Mesenchymal stem cell (in vitro differentiated cells and primary cell): ENCODE measurements at regions not wholly inside any gene's neighbourhood (a gene's known extent, or its start where the extent isn't known, plus 50 kb on each side); places are given as distances from the start of the nearest gene placed in this dataset.
"Not testable (repeated sequence)": the region's sequence is repeated elsewhere in the genome, so short reads cannot be mapped to it uniquely, and the experiment has no call there.

Experiments used
- DNase-seq: peaks from one replicate; pipeline ENCODE4 v3.0.0-alpha.2; 2013
- H2AFZ ChIP-seq: one replicate; pipeline ENCODE4 v1.6.1; 2013; ENCODE audit warnings: low read depth, mild to moderate bottlenecking, control low read depth, inconsistent platforms, low read length, moderate library complexity
- H2AK5ac ChIP-seq: 2 replicates; pipeline ENCODE4 v1.6.1; 2013; ENCODE audit warnings: low read length, moderate library complexity, mild to moderate bottlenecking, inconsistent platforms; ENCODE audit not compliant: severe bottlenecking
- H2BK120ac ChIP-seq: one replicate; pipeline ENCODE4 v1.6.1; 2013; ENCODE audit warnings: low read depth, mild to moderate bottlenecking, inconsistent platforms, low read length, moderate library complexity
- H2BK12ac ChIP-seq, 2 experiments: one replicate each; pipeline ENCODE4 v1.6.1; 2013; ENCODE audit warnings: inconsistent platforms in 2 of 2, low read length in 2 of 2, mild to moderate bottlenecking in 2 of 2, moderate library complexity in 2 of 2, control low read depth in 1 of 2
- H2BK15ac ChIP-seq: one replicate; pipeline ENCODE4 v1.6.1; 2013; ENCODE audit warnings: mild to moderate bottlenecking, low read depth, inconsistent platforms; ENCODE audit not compliant: poor library complexity, severe bottlenecking
- H2BK5ac ChIP-seq: 2 replicates; pipeline ENCODE4 v1.6.1; 2013; ENCODE audit warnings: low read depth, mild to moderate bottlenecking, low read length, control low read depth, inconsistent platforms; ENCODE audit not compliant: poor library complexity, severe bottlenecking
- H3K14ac ChIP-seq, 2 experiments: one replicate each; pipeline ENCODE4 v1.6.1; 2013; ENCODE audit warnings: inconsistent platforms in 2 of 2, low read length in 2 of 2, control low read depth in 1 of 2, mild to moderate bottlenecking in 1 of 2, moderate library complexity in 1 of 2
- H3K18ac ChIP-seq, 2 experiments: one replicate each; pipeline ENCODE4 v1.6.1; 2013; ENCODE audit warnings: inconsistent platforms in 2 of 2, low read length in 2 of 2, control low read depth in 1 of 2, low read depth in 1 of 2, mild to moderate bottlenecking in 1 of 2
- H3K23ac ChIP-seq, 2 experiments: one replicate each; pipeline ENCODE4 v1.6.1; 2013; ENCODE audit warnings: inconsistent platforms in 2 of 2, low read length in 2 of 2, mild to moderate bottlenecking in 2 of 2, moderate library complexity in 2 of 2, control low read depth in 1 of 2
- H3K27ac ChIP-seq: 2 replicates; pipeline ENCODE4 v1.5.1; 2013; ENCODE audit warnings: mild to moderate bottlenecking, moderate library complexity, low read length, control low read depth, inconsistent platforms; ENCODE audit not compliant: poor library complexity, severe bottlenecking
- H3K27me3 ChIP-seq, 2 experiments: 2 replicates each; pipeline versions ENCODE4 v1.6.1 to v1.7.0; 2013; ENCODE audit warnings: low read length in 2 of 2, mild to moderate bottlenecking in 2 of 2, moderate library complexity in 2 of 2, control low read depth in 1 of 2, inconsistent platforms in 1 of 2; ENCODE audit not compliant: control insufficient read depth in 1 of 2, insufficient read depth in 1 of 2
- H3K36me3 ChIP-seq, 2 experiments: 2 replicates each; pipeline versions ENCODE4 v1.6.1 to v1.7.0; 2013; ENCODE audit warnings: low read length in 2 of 2, control low read depth in 1 of 2, inconsistent platforms in 1 of 2, low read depth in 1 of 2, mild to moderate bottlenecking in 1 of 2; ENCODE audit not compliant: insufficient read depth in 2 of 2, control insufficient read depth in 1 of 2
- H3K4ac ChIP-seq, 2 experiments: one replicate each; pipeline ENCODE4 v1.6.1; 2013; ENCODE audit warnings: inconsistent platforms in 2 of 2, low read length in 2 of 2, mild to moderate bottlenecking in 2 of 2, moderate library complexity in 2 of 2, control low read depth in 1 of 2, low read depth in 1 of 2
- H3K4me1 ChIP-seq: 2 replicates; pipeline ENCODE4 v1.6.1; 2013; ENCODE audit warnings: low read depth, low read length, control low read depth; ENCODE audit not compliant: control insufficient read depth, insufficient read depth
- H3K4me2 ChIP-seq: 2 replicates; pipeline ENCODE4 v1.6.1; 2013; ENCODE audit warnings: low read length, mild to moderate bottlenecking, inconsistent platforms; ENCODE audit not compliant: poor library complexity, severe bottlenecking
- H3K4me3 ChIP-seq, 2 experiments: 2 replicates each; pipeline versions ENCODE4 v1.5.1 to v1.7.0; 2013; ENCODE audit warnings: low read length in 2 of 2, mild to moderate bottlenecking in 2 of 2, control low read depth in 1 of 2, low read depth in 1 of 2; ENCODE audit not compliant: insufficient read depth in 1 of 2
- H3K79me1 ChIP-seq: replicated peaks from 2 replicates; pipeline ENCODE4 v1.6.1; 2013; ENCODE audit warnings: mild to moderate bottlenecking, control low read depth, low read length, inconsistent platforms; ENCODE audit not compliant: poor library complexity, severe bottlenecking
- H3K9ac ChIP-seq: 2 replicates; pipeline ENCODE4 v1.7.0; 2013; ENCODE audit warnings: mild to moderate bottlenecking, low read length, moderate library complexity
- H3K9me3 ChIP-seq: 2 replicates; pipeline ENCODE4 v1.7.0; 2013; ENCODE audit warnings: mild to moderate bottlenecking, low read length; ENCODE audit not compliant: control insufficient read depth
- H4K8ac ChIP-seq: one replicate; pipeline ENCODE4 v1.6.1; 2013; ENCODE audit warnings: inconsistent platforms, mild to moderate bottlenecking, low read length, moderate library complexity
- H4K91ac ChIP-seq: one replicate; pipeline ENCODE4 v1.6.1; 2013; ENCODE audit warnings: mild to moderate bottlenecking, low read length, inconsistent platforms
- WGBS: methylation state at CpG from one replicate; pipeline ENCODE4 v1.1.7; 2013; ENCODE audit warnings: mixed read lengths; 5-methylcytosine and 5-hydroxymethylcytosine counted together

DNA sequence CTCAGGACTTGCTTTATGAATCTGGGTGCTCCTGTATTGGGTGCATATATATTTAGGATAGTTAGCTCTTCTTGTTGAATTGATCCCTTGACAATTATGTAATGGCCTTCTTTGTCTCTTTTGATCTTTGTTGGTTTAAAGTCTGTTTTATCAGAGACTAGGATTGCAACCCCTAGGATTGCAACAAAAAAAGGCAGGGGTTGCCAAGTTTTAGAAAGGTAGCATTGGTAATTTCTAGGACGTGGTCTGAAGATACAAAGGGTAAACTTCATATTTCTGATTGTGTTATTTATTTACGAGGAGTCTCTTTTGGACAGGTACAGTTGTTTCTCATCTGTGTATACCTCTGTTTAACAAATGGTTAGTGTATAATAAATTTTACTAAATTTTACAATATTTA, 433.7 kb downstream of the BTG1 start:
- H3K27ac ChIP-seq, H3K4me3 ChIP-seq, H2BK15ac ChIP-seq, H3K4ac ChIP-seq, DNase-seq, H2BK5ac ChIP-seq, H3K27me3 ChIP-seq, H3K4me1 ChIP-seq, H2AFZ ChIP-seq, H3K14ac ChIP-seq, H3K9me3 ChIP-seq, H3K23ac ChIP-seq, H3K4me2 ChIP-seq, H2AK5ac ChIP-seq, H2BK12ac ChIP-seq, H4K8ac ChIP-seq, H3K36me3 ChIP-seq, H4K91ac ChIP-seq, H2BK120ac ChIP-seq, H3K9ac ChIP-seq, H3K79me1 ChIP-seq, H3K18ac ChIP-seq: not testable (repeated sequence)
- WGBS: 70% methylated on average over 1 of the region's 2 CpGs

DNA sequence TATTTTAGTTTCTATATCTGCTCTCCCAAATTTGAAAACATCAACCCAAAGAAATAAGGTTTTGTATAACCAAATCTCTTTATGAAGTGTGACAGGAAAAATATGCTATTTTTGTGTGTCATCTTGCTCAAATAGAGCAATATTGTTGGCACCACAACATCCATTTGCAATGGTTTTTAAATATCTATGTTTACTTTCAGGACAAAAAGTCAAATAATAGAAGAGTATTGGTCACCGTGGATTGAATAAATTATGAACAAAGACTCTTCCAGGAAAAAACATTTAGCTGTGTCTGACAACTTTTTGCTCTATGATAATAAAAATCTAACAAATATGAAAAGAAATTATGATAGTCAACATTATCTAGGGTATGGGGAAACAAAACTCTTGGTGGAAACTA, 439.2 kb downstream of the BTG1 start:
- Histone ChIP-seq H3K9me3 (no peaks in the 10 kb centered on the region), H3K4me1 (no peaks in the 10 kb centered on the region), H2BK120ac (no peak overlapping the region), H3K4ac (no peak overlapping the region), H2AFZ (no peak overlapping the region), H3K9ac (no peak overlapping the region), H3K27me3 (no peaks in the 10 kb centered on the region), H3K18ac (no peak overlapping the region), H3K23ac (no peak overlapping the region), H3K14ac (no peak overlapping the region), H4K8ac (no peak overlapping the region), H3K36me3 (no peaks in the 10 kb centered on the region), H2AK5ac (no peak overlapping the region), H4K91ac (no peak overlapping the region), H3K4me3 (no peak overlapping the region), H2BK5ac (no peak overlapping the region), H2BK12ac (no peak overlapping the region), H2BK15ac (no peak overlapping the region), H3K4me2 (no peak overlapping the region), H3K79me1 (no peaks in the 10 kb centered on the region), H3K27ac (no peak overlapping the region)
- WGBS: no CpG with 5 or more reads among the region's 1 CpG
- DNase-seq: no peak

DNA sequence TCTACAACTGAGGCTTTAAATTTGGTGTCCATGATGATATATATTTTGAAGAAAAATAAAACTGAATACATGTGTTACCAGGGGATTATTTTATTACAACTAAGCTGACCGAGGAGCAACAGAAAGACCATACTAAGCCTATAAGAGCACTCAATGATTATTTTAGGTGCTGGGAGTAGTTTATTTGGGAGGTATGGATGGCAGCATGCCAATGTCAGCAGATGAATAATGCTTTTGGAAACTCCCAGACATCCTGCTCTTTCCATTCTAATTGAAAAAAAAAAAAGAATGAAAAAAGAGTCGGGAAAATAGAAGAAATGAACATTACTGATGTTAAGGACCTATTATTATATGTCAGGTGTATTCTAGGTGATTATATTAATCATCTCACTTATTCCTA, 441.2 kb downstream of the BTG1 start:
- H2BK12ac ChIP-seq: no peak overlapping the region
- no peaks in the 10 kb centered on the region for H3K9me3 ChIP-seq
- no peak overlapping the region for H3K14ac ChIP-seq
- no peak overlapping the region for H3K18ac ChIP-seq
- H2BK15ac ChIP-seq: no peak overlapping the region
- H2BK120ac ChIP-seq: no peak overlapping the region
- H2AFZ ChIP-seq: no peak overlapping the region
- H4K8ac ChIP-seq: no peak overlapping the region
- no peaks in the 10 kb centered on the region for H3K4me1 ChIP-seq
- no peak overlapping the region for H4K91ac ChIP-seq
- no peaks in the 10 kb centered on the region for H3K27me3 ChIP-seq
- H3K4ac ChIP-seq: no peak overlapping the region
- H3K36me3 ChIP-seq: no peaks in the 10 kb centered on the region
- no peak overlapping the region for H3K23ac ChIP-seq
- no CpG with 5 or more reads among the region's 2 CpGs for WGBS
- no peak overlapping the region for H2BK5ac ChIP-seq
- no peaks in the 10 kb centered on the region for H3K79me1 ChIP-seq
- no peak overlapping the region for H3K4me3 ChIP-seq
- H3K9ac ChIP-seq: no peak overlapping the region
- no peak overlapping the region for H3K4me2 ChIP-seq
- DNase-seq: no peak
- no peak overlapping the region for H3K27ac ChIP-seq
- H2AK5ac ChIP-seq: no peak overlapping the region

DNA sequence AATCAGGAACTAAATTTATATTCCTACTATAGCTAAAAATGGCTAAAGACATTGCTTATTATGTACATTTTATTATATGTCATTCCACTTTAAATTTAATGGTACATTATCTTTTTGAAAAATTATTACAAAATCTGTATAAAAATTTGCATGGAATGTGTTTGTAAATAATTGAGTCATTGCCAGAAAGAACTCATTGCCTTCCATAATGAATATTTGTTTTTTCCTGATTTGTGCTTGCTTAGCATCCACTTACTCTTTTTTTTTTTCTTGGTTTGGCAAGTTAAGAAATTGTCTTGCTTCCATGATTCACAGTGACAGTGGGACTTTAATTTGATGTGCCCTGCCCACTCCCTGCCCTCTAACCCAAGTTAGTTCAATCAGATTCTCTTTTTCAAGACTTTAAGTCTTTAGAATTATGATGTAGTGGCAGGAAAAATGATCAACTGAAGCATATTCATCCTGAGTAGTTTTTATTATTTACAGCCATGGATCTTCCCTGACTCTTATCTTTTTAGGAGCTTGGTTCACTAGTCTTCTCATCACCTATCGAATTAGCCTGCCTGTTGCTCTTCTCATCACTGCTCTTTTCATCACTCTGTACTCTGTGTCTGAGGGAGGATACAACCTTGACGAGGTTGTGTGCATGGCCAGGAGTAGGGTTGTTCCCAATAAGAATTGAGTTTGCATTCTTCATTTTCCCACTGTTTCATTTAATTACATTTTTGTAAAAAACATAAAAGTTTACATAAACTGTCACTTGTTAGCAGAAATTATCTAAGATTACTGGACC, 442.0 kb downstream of the BTG1 start:
- no peak overlapping the region for H3K14ac ChIP-seq
- no peak overlapping the region for H2AFZ ChIP-seq
- H3K18ac ChIP-seq: no peak overlapping the region
- H3K23ac ChIP-seq: no peak overlapping the region
- no peaks in the 10 kb centered on the region for H3K9me3 ChIP-seq
- no peak overlapping the region for H3K4ac ChIP-seq
- no peak overlapping the region for H3K27ac ChIP-seq
- H3K27me3 ChIP-seq: no peaks in the 10 kb centered on the region
- H2BK5ac ChIP-seq: no peak overlapping the region
- WGBS: 100% methylated on average over 1 of the region's 2 CpGs
- no peak overlapping the region for H4K91ac ChIP-seq
- H2BK120ac ChIP-seq: no peak overlapping the region
- no peak overlapping the region for H3K4me3 ChIP-seq
- DNase-seq: no peak
- H3K9ac ChIP-seq: no peak overlapping the region
- H3K79me1 ChIP-seq: no peaks in the 10 kb centered on the region
- H3K4me2 ChIP-seq: no peak overlapping the region
- no peaks in the 10 kb centered on the region for H3K4me1 ChIP-seq
- no peak overlapping the region for H4K8ac ChIP-seq
- no peak overlapping the region for H2AK5ac ChIP-seq
- H2BK15ac ChIP-seq: no peak overlapping the region
- H2BK12ac ChIP-seq: no peak overlapping the region
- H3K36me3 ChIP-seq: no peaks in the 10 kb centered on the region
